ENCODE measurements at regions not wholly inside any gene's neighbourhood (a gene's known extent, or its start where the extent isn't known, plus 50 kb on each side); places are given as distances from the start of the nearest gene placed in this dataset.

GRCh38 chr13:103815619-103816018 is 749.4 kb upstream of the SLC10A2 start:
- no peak for TF ChIP-seq EZH2 (IDR thresholded peaks at IDR 0.05; ENCODE audit: borderline replicate concordance)
- TF ChIP-seq CTCF (IDR thresholded peaks at IDR 0.05; ENCODE audit: poor library complexity), result no peak

All from hepatocyte (in vitro differentiated cells).